Thymus (tissue), 11 donors: ENCODE measurements at regions not wholly inside any gene's neighbourhood (a gene's known extent, or its start where the extent isn't known, plus 50 kb on each side); places are given as distances from the start of the nearest gene placed in this dataset.

ENCODE experiments used
- DNase-seq, 9 donors: peaks; one replicate each; pipeline ENCODE4 v3.0.0-alpha.2; 2013; ENCODE audit warnings: low spot score in 9 of 9, low read depth in 6 of 9, missing footprints in 1 of 9
- H3K27ac ChIP-seq, 2 donors: one replicate each; pipeline ENCODE4 v1.5.1; 2013; ENCODE audit warnings: control low read depth in 1 of 2, low read depth in 1 of 2, low read length in 1 of 2, mild to moderate bottlenecking in 1 of 2, moderate library complexity in 1 of 2
- H3K27me3 ChIP-seq, 2 donors: one replicate each; pipeline ENCODE4 v1.5.1; 2013; ENCODE audit warnings: low read length in 1 of 2; ENCODE audit not compliant: control insufficient read depth in 2 of 2, insufficient read depth in 1 of 2
- H3K36me3 ChIP-seq, 2 donors: one replicate each; pipeline ENCODE4 v1.5.1; 2013; ENCODE audit warnings: low read length in 1 of 2, mild to moderate bottlenecking in 1 of 2, moderate library complexity in 1 of 2; ENCODE audit not compliant: control insufficient read depth in 2 of 2, insufficient read depth in 2 of 2
- H3K4me1 ChIP-seq, 2 donors: one replicate each; pipeline ENCODE4 v1.5.1; 2013; ENCODE audit warnings: low read length in 2 of 2; ENCODE audit not compliant: control insufficient read depth in 2 of 2, insufficient read depth in 2 of 2
- H3K4me3 ChIP-seq, 2 donors: one replicate each; pipeline ENCODE4 v1.5.1; 2013; ENCODE audit warnings: low read length in 2 of 2, control low read depth in 1 of 2, mild to moderate bottlenecking in 1 of 2
- H3K9me3 ChIP-seq, 2 donors: one replicate each; pipeline ENCODE4 v1.5.1; 2013; ENCODE audit warnings: low read length in 1 of 2, mild to moderate bottlenecking in 1 of 2; ENCODE audit not compliant: control insufficient read depth in 2 of 2, insufficient read depth in 1 of 2
- WGBS: extraction: QIAGEN DNeasy Blood & Tissue Kit; methylation state at CpG from one replicate; pipeline ENCODE4 v1.1.7; 2013; 5-methylcytosine and 5-hydroxymethylcytosine counted together
- donor health status: healthy.

GRCh38 chr7:34333184-34333583 lies 324.8 kb upstream of the NPSR1 start:
- 88% methylated on average over 2 of the region's 2 CpGs for WGBS
- H3K27ac ChIP-seq, result no peak overlapping the region

GRCh38 chr7:34333925-34334324 lies 324.1 kb upstream of the NPSR1 start:
- Histone ChIP-seq H3K4me1 (no peaks in the 10 kb centered on the region), H3K27ac (no peak overlapping the region), H3K4me3 (no peak overlapping the region), H3K36me3 (no peaks in the 10 kb centered on the region), H3K9me3 (no peaks in the 10 kb centered on the region), H3K27me3 (no peaks in the 10 kb centered on the region)
- WGBS, result 84% methylated on average over 4 of the region's 4 CpGs
- no peak for DNase-seq

More at GRCh38 chr7:34333184-34333583, 324.8 kb upstream of the NPSR1 start:
- H3K9me3 ChIP-seq, result no peaks in the 10 kb centered on the region
- no peaks in the 10 kb centered on the region for H3K36me3 ChIP-seq
- H3K4me1 ChIP-seq, result no peaks in the 10 kb centered on the region
- H3K27me3 ChIP-seq, result no peaks in the 10 kb centered on the region
- H3K4me3 ChIP-seq, result no peak overlapping the region
- DNase-seq, result no peak

- H3K27ac ChIP-seq, result no peak overlapping the region
- no peaks in the 10 kb centered on the region for H3K36me3 ChIP-seq
- H3K4me3 ChIP-seq, result no peak overlapping the region
- DNase-seq, result no peak
- H3K9me3 ChIP-seq, result peaks cover 0 to 2% of the 10 kb centered on the region in 2 donors
- WGBS, result 97% methylated on average over 1 of the region's 1 CpG
- no peaks in the 10 kb centered on the region for H3K27me3 ChIP-seq
- no peaks in the 10 kb centered on the region for H3K4me1 ChIP-seq
These were observed 320.9 kb upstream of the NPSR1 start for GRCh38 chr7:34337163-34337562.

GRCh38 chr7:34338961-34339526 lies 319.0 kb upstream of the NPSR1 start:
- no peak overlapping the region for H3K27ac ChIP-seq
- 80% methylated on average over 3 of the region's 3 CpGs for WGBS
- no peak for DNase-seq
- H3K27me3 ChIP-seq, result no peaks in the 10 kb centered on the region
- H3K4me3 ChIP-seq, result no peak overlapping the region
- no peaks in the 10 kb centered on the region for H3K4me1 ChIP-seq
- H3K9me3 ChIP-seq, result peaks cover 0 to 2% of the 10 kb centered on the region in 2 donors
- no peaks in the 10 kb centered on the region for H3K36me3 ChIP-seq

- Histone ChIP-seq H3K36me3 (no peaks in the 10 kb centered on the region), H3K4me3 (no peak overlapping the region), H3K9me3 (peaks cover 0 to 2% of the 10 kb centered on the region in 2 donors), H3K27me3 (no peaks in the 10 kb centered on the region), H3K27ac (no peak overlapping the region), H3K4me1 (no peaks in the 10 kb centered on the region)
- WGBS, result 59% methylated on average over 2 of the region's 2 CpGs
- DNase-seq, result no peak
These were observed 316.7 kb upstream of the NPSR1 start for GRCh38 chr7:34341326-34341725.

GRCh38 chr7:34342387-34342786 lies 315.6 kb upstream of the NPSR1 start:
- DNase-seq, result no peak
- Histone ChIP-seq H3K4me3 (no peak overlapping the region), H3K27me3 (no peaks in the 10 kb centered on the region), H3K4me1 (no peaks in the 10 kb centered on the region), H3K27ac (no peak overlapping the region), H3K36me3 (no peaks in the 10 kb centered on the region), H3K9me3 (peaks cover 0 to 2% of the 10 kb centered on the region in 2 donors)
- 98% methylated on average over 1 of the region's 1 CpG for WGBS

GRCh38 chr7:34343667-34344066 lies 314.4 kb upstream of the NPSR1 start:
- 85% methylated on average over 1 of the region's 1 CpG for WGBS
- Histone ChIP-seq H3K4me3 (no peak overlapping the region), H3K36me3 (no peaks in the 10 kb centered on the region), H3K27me3 (no peaks in the 10 kb centered on the region), H3K27ac (no peak overlapping the region), H3K4me1 (no peaks in the 10 kb centered on the region), H3K9me3 (peaks cover 0 to 2% of the 10 kb centered on the region in 2 donors)
- no peak for DNase-seq

GRCh38 chr7:34354011-34354410 lies 304.0 kb upstream of the NPSR1 start:
- Histone ChIP-seq H3K27me3 (no peaks in the 10 kb centered on the region), H3K9me3 (no peaks in the 10 kb centered on the region), H3K4me3 (no peak overlapping the region), H3K4me1 (no peaks in the 10 kb centered on the region), H3K27ac (no peak overlapping the region), H3K36me3 (no peaks in the 10 kb centered on the region)
- 85% methylated on average over 3 of the region's 3 CpGs for WGBS
- DNase-seq, result no peak

GRCh38 chr7:34354899-34355298 lies 303.1 kb upstream of the NPSR1 start:
- no peak for DNase-seq
- H3K9me3 ChIP-seq, result no peaks in the 10 kb centered on the region
- H3K27ac ChIP-seq, result no peak overlapping the region
- H3K4me3 ChIP-seq, result no peak overlapping the region
- H3K36me3 ChIP-seq, result no peaks in the 10 kb centered on the region
- H3K4me1 ChIP-seq, result no peaks in the 10 kb centered on the region
- H3K27me3 ChIP-seq, result no peaks in the 10 kb centered on the region

GRCh38 chr7:34357068-34357467 lies 300.9 kb upstream of the NPSR1 start:
- H3K9me3 ChIP-seq, result no peaks in the 10 kb centered on the region
- H3K4me1 ChIP-seq, result no peaks in the 10 kb centered on the region
- H3K27me3 ChIP-seq, result no peaks in the 10 kb centered on the region
- H3K4me3 ChIP-seq, result no peak overlapping the region
- H3K27ac ChIP-seq, result no peak overlapping the region
- WGBS, result 66% methylated on average over 2 of the region's 2 CpGs
- no peaks in the 10 kb centered on the region for H3K36me3 ChIP-seq
- no peak for DNase-seq
